CD4-positive, alpha-beta memory T cell (primary cell): ENCODE measurements at regions not wholly inside any gene's neighbourhood (a gene's known extent, or its start where the extent isn't known, plus 50 kb on each side); places are given as distances from the start of the nearest gene placed in this dataset.

Experiments used
- CTCF ChIA-PET: fragments of 350-600 bp; sonication (Branson Sonifier 250); formaldehyde crosslinking; loops from one replicate; lab custom pipeline; 2021; ENCODE audit warnings: inconsistent platforms; ENCODE audit not compliant: partially characterized antibody; lab: Charles Lee
- POLR2A ChIA-PET: fragments of 350-600 bp; sonication (Branson Sonifier 250); formaldehyde crosslinking; loops from one replicate; lab custom pipeline; 2021; ENCODE audit not compliant: partially characterized antibody; lab: Charles Lee
- DNase-seq, 5 donors: peaks; one replicate each; pipeline versions ENCODE4 v3.0.0 to v3.0.0-alpha.2; 2020 to 2022; ENCODE audit warnings: mixed read lengths in 1 of 5
- H3K27ac ChIP-seq: one replicate; pipeline ENCODE4 v1.7.0; 2013; ENCODE audit warnings: low read depth, low read length
- H3K27me3 ChIP-seq: 2 replicates; pipeline ENCODE4 v1.7.0; 2013; ENCODE audit warnings: mild to moderate bottlenecking, low read length, moderate library complexity; ENCODE audit not compliant: insufficient read depth
- H3K36me3 ChIP-seq: 2 replicates; pipeline ENCODE4 v1.7.0; 2013; ENCODE audit warnings: mild to moderate bottlenecking, low read length, moderate library complexity; ENCODE audit not compliant: insufficient read depth
- H3K4me1 ChIP-seq: 2 replicates; pipeline ENCODE4 v1.7.0; 2013; ENCODE audit warnings: mild to moderate bottlenecking, low read length, moderate library complexity; ENCODE audit not compliant: insufficient read depth
- H3K4me3 ChIP-seq, 2 donors: one replicate each; pipeline ENCODE4 v1.7.0; 2013; ENCODE audit warnings: low read length in 2 of 2, mild to moderate bottlenecking in 1 of 2
- H3K9me3 ChIP-seq, 2 donors: one replicate each; pipeline ENCODE4 v1.7.0; 2013; ENCODE audit warnings: low read length in 2 of 2, control low read depth in 1 of 2; ENCODE audit not compliant: control insufficient read depth in 1 of 2
- H3K27ac Mint-ChIP-seq, 7 donors: one replicate each; pipeline ENCODE4 v1.8.0; 2020 to 2021; ENCODE audit warnings: mixed read lengths in 7 of 7, mild to moderate bottlenecking in 6 of 7, inconsistent platforms in 3 of 7, moderate library complexity in 3 of 7
- H3K27me3 Mint-ChIP-seq, 2 donors: one replicate each; pipeline ENCODE4 v1.8.0; 2020 to 2021; ENCODE audit warnings: mixed read lengths in 2 of 2
- H3K36me3 Mint-ChIP-seq, 2 donors: one replicate each; pipeline ENCODE4 v1.8.0; 2020 to 2021; ENCODE audit warnings: mixed read lengths in 2 of 2, inconsistent platforms in 1 of 2, mild to moderate bottlenecking in 1 of 2
- H3K4me1 Mint-ChIP-seq, 4 donors: one replicate each; pipeline ENCODE4 v1.8.0; 2020 to 2021; ENCODE audit warnings: mixed read lengths in 4 of 4, mild to moderate bottlenecking in 1 of 4
- H3K4me3 Mint-ChIP-seq, 8 donors: one replicate each; pipeline ENCODE4 v1.8.0; 2020 to 2021; ENCODE audit warnings: mixed read lengths in 8 of 8, mild to moderate bottlenecking in 7 of 8, moderate library complexity in 6 of 8, inconsistent platforms in 3 of 8
- H3K9me3 Mint-ChIP-seq, 8 donors: one replicate each; pipeline ENCODE4 v1.8.0; 2020 to 2021; ENCODE audit warnings: mixed read lengths in 8 of 8, mild to moderate bottlenecking in 5 of 8, inconsistent platforms in 3 of 8, moderate library complexity in 1 of 8
- intact Hi-C: fragments of 100-400 bp; cut with micrococcal nuclease; formaldehyde crosslinking; loops from one replicate; pipeline ENCODE4 v1.15.1; 2023

- Mint-ChIP-seq H3K27ac (no peak overlapping the region), H3K9me3 (no peaks in the 10 kb centered on the region), H3K4me3 (no peak overlapping the region), H3K36me3 (no peaks in the 10 kb centered on the region), H3K4me1 (no peaks in the 10 kb centered on the region), H3K27me3 (peaks cover 0 to 8% of the 10 kb centered on the region in 2 donors)
- Histone ChIP-seq H3K4me1 (no peaks in the 10 kb centered on the region), H3K27me3 (no peaks in the 10 kb centered on the region), H3K4me3 (no peak overlapping the region), H3K27ac (no peak overlapping the region), H3K36me3 (no peaks in the 10 kb centered on the region), H3K9me3 (no peaks in the 10 kb centered on the region)
- no peak for DNase-seq
- CTCF ChIA-PET: interaction anchor here (1.8 kb wide), 1 partner anchor 28 kb away, joined by 9 read pairs; no protein-coding TSS in a partner anchor
- POLR2A ChIA-PET: interaction anchor here (1.2 kb wide), 1 partner anchor 9 kb away, joined by 6 read pairs; no protein-coding TSS in a partner anchor
- intact Hi-C loops: no loop called here
Observed at GRCh38 chr1:40923511-40924020, 55.9 kb upstream of the CTPS1 start.

- H3K4me3 Mint-ChIP-seq: no peak overlapping the region
Observed at GRCh38 chr1:40924767-40925166, 54.7 kb upstream of the CTPS1 start.

GRCh38 chr1:40925834-40926410, 53.6 kb upstream of the CTPS1 start:
- H3K9me3 ChIP-seq: no peaks in the 10 kb centered on the region
- intact Hi-C loops: no loop called here
- Mint-ChIP-seq H3K36me3 (no peaks in the 10 kb centered on the region), H3K27me3 (peaks cover 0 to 9% of the 10 kb centered on the region in 2 donors), H3K4me3 (no peak overlapping the region), H3K9me3 (no peaks in the 10 kb centered on the region), H3K27ac (no peak overlapping the region), H3K4me1 (no peaks in the 10 kb centered on the region)
- no peak overlapping the region for H3K4me3 ChIP-seq
- no peaks in the 10 kb centered on the region for H3K4me1 ChIP-seq
- no peaks in the 10 kb centered on the region for H3K36me3 ChIP-seq
- CTCF ChIA-PET: interaction anchor here (0.5 to 1.2 kb wide), 5 partner anchors 10 to 784 kb away, joined by 3 read pairs; no protein-coding TSS in a partner anchor
- H3K27ac ChIP-seq: no peak overlapping the region
- POLR2A ChIA-PET: no interaction called here
- no peak for DNase-seq
- H3K27me3 ChIP-seq: no peaks in the 10 kb centered on the region

More at GRCh38 chr1:40924767-40925166, 54.7 kb upstream of the CTPS1 start:
- H3K27me3 ChIP-seq: no peaks in the 10 kb centered on the region
- no peak overlapping the region for H3K4me3 ChIP-seq
- no peaks in the 10 kb centered on the region for H3K4me1 ChIP-seq
- Mint-ChIP-seq H3K27me3 (peaks cover 0 to 8% of the 10 kb centered on the region in 2 donors), H3K27ac (no peak overlapping the region), H3K9me3 (no peaks in the 10 kb centered on the region), H3K36me3 (no peaks in the 10 kb centered on the region), H3K4me1 (no peaks in the 10 kb centered on the region)
- no peaks in the 10 kb centered on the region for H3K36me3 ChIP-seq
- intact Hi-C loops: no loop called here
- no peak for DNase-seq
- no peaks in the 10 kb centered on the region for H3K9me3 ChIP-seq
- CTCF ChIA-PET: interaction anchor here (1.2 kb wide), 1 partner anchor 26 kb away, joined by 3 read pairs; no protein-coding TSS in a partner anchor
- H3K27ac ChIP-seq: no peak overlapping the region
- POLR2A ChIA-PET: no interaction called here

GRCh38 chr1:40926441-40926840, 53.1 kb upstream of the CTPS1 start:
- Histone ChIP-seq H3K27ac (no peak overlapping the region), H3K4me1 (no peaks in the 10 kb centered on the region), H3K27me3 (no peaks in the 10 kb centered on the region), H3K9me3 (no peaks in the 10 kb centered on the region), H3K4me3 (no peak overlapping the region), H3K36me3 (no peaks in the 10 kb centered on the region)
- CTCF ChIA-PET: interaction anchor here (0.9 to 1.2 kb wide), 3 partner anchors 11 to 23 kb away, joined by 3 read pairs; no protein-coding TSS in a partner anchor
- Mint-ChIP-seq H3K36me3 (no peaks in the 10 kb centered on the region), H3K4me3 (no peak overlapping the region), H3K27me3 (peaks cover 2 to 9% of the 10 kb centered on the region in 2 donors), H3K4me1 (no peaks in the 10 kb centered on the region), H3K9me3 (no peaks in the 10 kb centered on the region), H3K27ac (no peak overlapping the region)
- POLR2A ChIA-PET: no interaction called here
- intact Hi-C loops: no loop called here
- DNase-seq: no peak

- ChIA-PET POLR2A (no interaction called here), CTCF (no interaction called here)
- no peaks in the 10 kb centered on the region for H3K27me3 ChIP-seq
- Mint-ChIP-seq H3K9me3 (no peaks in the 10 kb centered on the region), H3K4me3 (no peak overlapping the region), H3K4me1 (no peaks in the 10 kb centered on the region), H3K27me3 (peaks cover 4 to 12% of the 10 kb centered on the region in 2 donors), H3K36me3 (no peaks in the 10 kb centered on the region), H3K27ac (no peak overlapping the region)
- no peaks in the 10 kb centered on the region for H3K36me3 ChIP-seq
- no peak overlapping the region for H3K4me3 ChIP-seq
- H3K27ac ChIP-seq: no peak overlapping the region
- intact Hi-C loops: no loop called here
- no peaks in the 10 kb centered on the region for H3K9me3 ChIP-seq
- no peaks in the 10 kb centered on the region for H3K4me1 ChIP-seq
- DNase-seq: no peak
Observed at GRCh38 chr1:40927781-40928180, 51.7 kb upstream of the CTPS1 start.

GRCh38 chr1:40928699-40929098, 50.8 kb upstream of the CTPS1 start:
- Histone ChIP-seq H3K9me3 (no peaks in the 10 kb centered on the region), H3K4me1 (no peaks in the 10 kb centered on the region), H3K36me3 (no peaks in the 10 kb centered on the region), H3K4me3 (no peak overlapping the region), H3K27me3 (no peaks in the 10 kb centered on the region), H3K27ac (no peak overlapping the region)
- intact Hi-C loops: no loop called here
- Mint-ChIP-seq H3K4me3 (no peak overlapping the region), H3K27ac (no peak overlapping the region), H3K36me3 (no peaks in the 10 kb centered on the region), H3K27me3 (peaks cover 4 to 12% of the 10 kb centered on the region in 2 donors), H3K9me3 (no peaks in the 10 kb centered on the region), H3K4me1 (no peaks in the 10 kb centered on the region)
- no peak for DNase-seq
- ChIA-PET POLR2A (no interaction called here), CTCF (no interaction called here)

GRCh38 chr1:40929155-40929554, 50.3 kb upstream of the CTPS1 start:
- Histone ChIP-seq H3K4me3 (no peak overlapping the region), H3K27ac (no peak overlapping the region), H3K27me3 (no peaks in the 10 kb centered on the region), H3K9me3 (no peaks in the 10 kb centered on the region), H3K4me1 (no peaks in the 10 kb centered on the region), H3K36me3 (no peaks in the 10 kb centered on the region)
- Mint-ChIP-seq H3K36me3 (no peaks in the 10 kb centered on the region), H3K4me3 (no peak overlapping the region), H3K27me3 (peaks cover 4 to 10% of the 10 kb centered on the region in 2 donors), H3K27ac (no peak overlapping the region), H3K9me3 (no peaks in the 10 kb centered on the region), H3K4me1 (no peaks in the 10 kb centered on the region)
- ChIA-PET CTCF (interaction anchor here (1.1 kb wide), 1 partner anchor 24 kb away, joined by 3 read pairs; no protein-coding TSS in a partner anchor), POLR2A (no interaction called here)
- intact Hi-C loops: no loop called here
- DNase-seq: no peak
